NCI-H345 treated with DMSO at 0.1 percent for 48 hours (cell line): ENCODE measurements at regions not wholly inside any gene's neighbourhood (a gene's known extent, or its start where the extent isn't known, plus 50 kb on each side); places are given as distances from the start of the nearest gene placed in this dataset.

Experiments
- DNase-seq: peaks from one replicate; lab custom pipeline; 2025; ENCODE audit not compliant: unreplicated experiment; lab: John Stamatoyannopoulos, UW

- DNase-seq = no peak
These were observed 601.7 kb upstream of the VSTM2A start for GRCh38 chr7:53940483-53940882.

GRCh38 chr7:53947732-53948131, 594.4 kb upstream of the VSTM2A start:
- no peak for DNase-seq

- no peak for DNase-seq
These were observed 576.5 kb upstream of the VSTM2A start for GRCh38 chr7:53965716-53966115.

GRCh38 chr7:53983480-53983879, 558.7 kb upstream of the VSTM2A start:
- no peak for DNase-seq

- no peak for DNase-seq
These were observed 557.4 kb upstream of the VSTM2A start for GRCh38 chr7:53984776-53985175.

GRCh38 chr7:53988376-53988775, 553.8 kb upstream of the VSTM2A start:
- DNase-seq = no peak

- peak; percentile 85 for DNase-seq
These were observed 549.0 kb upstream of the VSTM2A start for GRCh38 chr7:53993224-53993623.

GRCh38 chr7:53996876-53997275, 545.3 kb upstream of the VSTM2A start:
- no peak for DNase-seq

- DNase-seq = no peak
These were observed 527.4 kb upstream of the VSTM2A start for GRCh38 chr7:54014765-54015164.

- no peak for DNase-seq
These were observed 526.9 kb upstream of the VSTM2A start for GRCh38 chr7:54015251-54015650.

GRCh38 chr7:54037873-54038272, 504.3 kb upstream of the VSTM2A start:
- no peak for DNase-seq

- no peak for DNase-seq
These were observed 481.5 kb upstream of the VSTM2A start for GRCh38 chr7:54060643-54061042.

- no peak for DNase-seq
These were observed 475.5 kb upstream of the VSTM2A start for GRCh38 chr7:54066643-54067042.

- no peak for DNase-seq
These were observed 472.3 kb upstream of the VSTM2A start for GRCh38 chr7:54069843-54070242.

- DNase-seq = no peak
These were observed 469.5 kb upstream of the VSTM2A start for GRCh38 chr7:54072710-54073109.

- no peak for DNase-seq
These were observed 465.6 kb upstream of the VSTM2A start for GRCh38 chr7:54076616-54077015.

GRCh38 chr7:54080525-54080924, 461.6 kb upstream of the VSTM2A start:
- DNase-seq = no peak

- no peak for DNase-seq
These were observed 461.2 kb upstream of the VSTM2A start for GRCh38 chr7:54080971-54081370.

GRCh38 chr7:54084340-54084739, 457.8 kb upstream of the VSTM2A start:
- no peak for DNase-seq

GRCh38 chr7:54090652-54091213, 451.4 kb upstream of the VSTM2A start:
- no peak for DNase-seq

GRCh38 chr7:54091322-54091721, 450.9 kb upstream of the VSTM2A start:
- DNase-seq = no peak

GRCh38 chr7:54097886-54098285, 444.3 kb upstream of the VSTM2A start:
- DNase-seq = no peak

GRCh38 chr7:54109501-54109900, 432.7 kb upstream of the VSTM2A start:
- DNase-seq = no peak
